ENCODE measurements at regions not wholly inside any gene's neighbourhood (a gene's known extent, or its start where the extent isn't known, plus 50 kb on each side); places are given as distances from the start of the nearest gene placed in this dataset.

DNA sequence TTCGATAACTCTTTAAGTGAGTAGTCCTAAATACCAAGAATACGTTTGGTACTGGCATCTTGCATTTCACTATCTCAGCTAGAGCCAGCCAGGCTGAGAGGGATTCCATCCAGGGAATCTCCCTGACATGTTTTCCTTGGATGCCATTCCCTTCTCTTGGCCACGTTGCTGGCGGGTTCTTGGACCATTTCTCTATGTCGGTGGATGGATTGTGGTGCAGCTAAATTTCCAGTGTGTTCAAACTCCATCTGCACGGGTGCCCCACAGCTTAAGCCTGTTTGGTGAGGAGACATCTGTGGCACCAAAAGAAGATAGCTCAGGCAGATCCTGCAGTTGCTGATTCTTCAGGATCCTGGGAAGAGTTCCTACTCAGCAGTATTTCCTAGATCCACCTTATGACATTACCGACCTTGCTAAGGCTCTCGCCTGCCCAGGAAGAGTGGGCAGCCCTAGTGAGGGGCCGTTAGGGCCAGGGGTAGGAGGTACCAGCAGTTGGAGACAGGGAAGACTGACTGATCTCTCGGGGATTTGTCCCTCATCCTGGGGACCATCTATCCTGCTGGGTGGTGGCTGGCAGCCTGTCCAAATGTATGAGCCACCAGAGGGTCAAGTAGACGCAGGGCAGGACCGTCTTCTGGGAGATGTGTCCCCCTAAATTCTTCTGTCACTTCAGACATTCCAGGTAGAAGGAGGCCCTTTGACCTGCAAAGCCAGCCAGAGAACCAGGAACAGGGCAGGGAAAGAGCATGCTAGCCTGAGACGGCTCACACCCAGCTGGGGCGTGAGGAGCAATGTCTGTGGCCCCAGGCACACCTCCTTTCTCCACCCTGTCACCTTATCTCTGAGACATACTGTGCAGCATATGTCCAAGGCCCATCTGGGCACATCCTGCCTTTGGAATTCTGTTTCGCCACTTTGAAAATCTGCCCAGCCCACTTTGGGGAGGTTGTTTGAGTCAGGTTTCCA, 72.6 kb upstream of the CAPRIN2 start:
- no peak for DNase-seq

DNA sequence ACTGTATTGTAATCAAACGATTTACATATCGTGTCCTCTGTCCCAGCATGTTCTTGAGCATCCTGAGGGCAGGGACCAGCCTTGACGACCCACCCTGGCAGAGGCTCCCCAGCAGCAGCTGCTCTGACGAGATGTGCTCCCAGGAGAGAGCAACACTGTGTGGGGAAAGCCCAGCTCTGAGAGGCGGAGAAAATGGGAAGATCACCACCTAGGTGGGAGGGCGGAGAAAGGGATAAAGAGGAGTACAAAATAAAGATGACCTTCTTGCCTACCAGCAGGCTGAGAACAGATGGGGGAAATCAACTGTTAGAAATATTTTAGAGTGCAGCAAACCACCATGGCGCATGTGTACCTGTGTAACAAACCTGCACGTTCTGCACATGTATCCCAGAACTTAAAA, 71.5 kb upstream of the CAPRIN2 start:
- no peak for DNase-seq

DNA sequence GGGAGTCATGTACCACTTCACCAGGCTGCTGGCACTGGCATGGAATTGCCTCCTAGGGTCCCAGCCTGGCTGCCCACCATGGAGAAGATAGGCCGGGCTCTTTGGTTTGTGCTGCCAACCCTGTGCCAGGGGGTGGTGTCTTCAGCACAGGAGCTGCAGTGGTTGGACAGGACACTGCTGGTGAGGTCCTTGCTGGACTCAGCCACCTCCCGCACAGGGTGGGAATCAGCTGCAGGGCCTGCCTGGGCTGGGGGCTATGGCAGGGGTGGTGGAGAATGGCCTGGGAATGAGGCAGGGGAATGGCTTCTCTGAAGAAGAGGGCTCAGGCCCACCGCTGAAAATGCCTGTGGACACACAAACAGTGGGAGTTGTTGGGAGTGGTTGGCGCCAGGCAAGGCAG, 70.6 kb upstream of the CAPRIN2 start:
- no peak for DNase-seq

DNA sequence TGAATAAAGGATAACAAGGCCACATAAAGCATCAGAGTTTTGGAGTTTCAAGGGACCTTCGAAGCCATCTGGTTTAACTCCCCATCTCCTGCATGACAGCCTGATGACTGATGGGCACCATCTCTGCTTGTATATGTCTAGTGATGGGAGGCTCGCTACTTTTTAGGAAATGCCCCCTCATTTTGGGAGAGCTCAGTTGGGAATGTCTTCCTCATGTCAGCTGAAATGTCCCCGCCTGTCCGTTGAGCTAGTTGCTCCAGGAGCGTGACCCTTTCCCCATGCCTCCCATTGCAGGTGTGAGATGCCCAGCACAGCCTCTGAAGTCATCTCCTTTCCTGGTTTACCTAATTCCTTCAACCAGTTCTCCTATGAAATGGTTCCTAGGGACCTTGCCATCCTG, 69.6 kb upstream of the CAPRIN2 start:
- no peak for DNase-seq

DNA sequence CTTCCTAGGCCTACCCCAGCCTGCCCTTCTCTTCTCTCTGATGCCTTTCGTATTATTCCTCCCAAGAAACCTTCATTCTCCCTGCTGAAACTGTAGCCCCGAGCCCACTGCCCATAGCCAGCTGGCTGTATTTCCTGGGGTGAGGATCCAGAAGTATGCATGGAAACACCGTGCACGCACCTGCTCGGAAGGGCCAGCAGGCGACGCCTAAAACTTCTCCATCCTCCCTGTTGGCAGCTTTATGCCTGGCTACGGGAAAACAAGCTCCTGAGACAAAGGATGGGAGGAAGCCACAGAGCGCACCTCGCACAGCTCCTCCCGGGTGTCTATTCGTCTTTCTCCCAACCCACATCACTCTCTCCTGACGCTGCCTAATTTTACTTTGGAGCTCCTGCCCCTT, 69.0 kb upstream of the CAPRIN2 start:
- DNase-seq = no peak

DNA sequence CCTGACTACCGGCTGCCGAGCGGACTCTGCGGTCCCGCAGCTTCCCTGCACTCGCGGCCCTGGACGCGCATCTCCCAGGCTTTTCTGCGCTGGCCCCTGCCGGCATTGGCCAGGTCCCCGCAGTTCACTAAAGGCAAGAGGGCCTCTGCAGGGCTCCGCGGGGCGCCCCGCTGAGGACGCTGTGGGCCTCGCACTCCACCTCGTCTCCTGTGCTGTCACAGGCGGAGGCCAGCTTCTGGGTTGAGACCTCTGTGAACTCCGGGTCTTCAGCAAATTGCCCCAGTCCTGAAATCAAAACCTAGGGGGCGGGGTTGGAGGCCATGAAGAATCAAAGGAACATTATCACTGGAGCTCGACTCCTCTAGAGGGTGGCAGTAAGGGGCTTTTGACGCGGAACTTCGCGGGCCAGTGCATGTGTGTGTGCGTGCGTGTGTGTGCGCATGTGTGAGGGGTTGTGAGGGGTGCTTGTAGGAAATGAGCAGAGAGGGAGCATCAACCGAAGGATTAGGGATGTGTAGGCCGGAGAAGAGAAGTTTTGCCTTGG, 68.5 kb upstream of the CAPRIN2 start:
- peak; percentile 10 for DNase-seq

DNA sequence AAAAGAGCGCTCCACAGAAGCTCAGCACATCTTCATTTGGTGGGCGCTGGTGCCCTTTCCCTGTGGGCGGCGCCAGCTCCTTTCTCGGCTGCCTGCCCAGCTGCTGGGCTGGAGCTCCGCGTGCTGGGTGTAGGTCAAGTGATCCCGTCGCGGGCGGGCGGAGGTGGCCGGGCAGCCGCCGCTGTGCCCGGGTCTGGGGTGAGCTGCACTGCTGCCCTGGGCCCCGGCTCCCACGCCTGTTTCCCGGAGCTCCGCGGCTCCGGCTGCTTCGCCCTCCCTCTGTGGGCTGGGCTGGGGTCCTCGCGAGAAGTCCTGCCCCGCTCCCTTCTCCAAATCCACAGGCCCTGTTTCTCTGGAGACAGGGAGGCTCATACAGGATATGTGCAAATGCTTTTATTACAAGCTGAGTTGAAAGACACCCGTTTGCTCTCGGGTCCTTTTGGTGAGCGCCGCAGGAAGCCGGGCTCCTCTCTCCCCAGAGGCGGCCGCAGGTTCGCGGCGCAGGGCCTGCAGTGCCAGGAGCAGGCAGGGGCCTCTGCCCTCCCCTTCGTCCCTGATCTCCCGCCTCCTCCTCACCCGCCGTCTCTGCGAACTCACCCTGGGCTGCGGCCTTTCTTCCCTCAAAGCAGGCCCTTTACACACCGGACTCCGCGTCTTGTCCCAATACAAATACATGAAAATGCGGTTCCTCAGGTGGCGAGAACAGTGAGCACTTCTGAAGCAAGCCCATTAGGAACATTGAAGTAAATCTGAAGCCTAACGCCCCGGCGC, 67.8 kb upstream of the CAPRIN2 start:
- peak; percentile 42 for DNase-seq

DNA sequence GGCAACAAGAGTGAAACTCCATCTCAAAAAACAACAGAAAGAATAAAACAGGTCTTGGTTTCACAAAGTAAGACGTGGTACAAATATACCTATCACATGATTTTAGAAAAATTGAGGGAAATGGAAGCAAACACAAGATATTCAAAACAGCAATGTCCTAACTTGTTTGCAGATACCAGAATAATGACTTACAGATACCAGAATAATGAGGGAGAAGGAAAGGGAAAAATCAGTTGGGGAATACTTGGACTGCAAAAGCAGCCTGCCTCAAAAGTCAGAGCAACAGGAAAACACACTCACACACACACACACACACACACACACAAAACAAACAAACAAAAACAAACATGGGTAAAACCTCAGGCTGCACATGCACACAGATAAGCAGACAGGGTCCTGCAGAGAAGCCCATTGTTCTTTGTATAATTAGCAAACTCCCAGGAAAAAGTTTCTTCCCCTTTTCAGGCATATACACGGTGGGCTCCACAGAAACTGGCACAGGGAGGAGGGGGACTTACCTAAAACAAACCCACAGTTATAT, 65.7 kb upstream of the CAPRIN2 start:
- DNase-seq = no peak

DNA sequence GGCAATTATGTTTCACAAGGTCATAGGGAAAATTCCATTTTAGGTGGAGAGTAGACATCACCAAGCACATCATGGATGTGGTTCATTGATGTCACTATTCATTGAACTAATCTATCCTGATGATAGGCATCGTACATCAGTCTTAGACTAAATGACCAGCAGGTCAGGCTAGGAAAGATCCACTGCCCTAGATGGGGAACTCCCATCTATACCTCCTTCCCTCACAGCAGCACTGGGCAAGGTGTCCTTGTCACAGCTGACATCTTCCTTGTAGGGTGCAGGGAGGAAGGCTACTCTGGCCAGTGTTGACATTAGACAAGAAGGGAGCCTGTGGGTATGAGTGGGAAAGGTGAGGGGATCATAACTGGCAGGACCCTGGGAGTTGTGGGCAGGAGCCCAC, 63.8 kb upstream of the CAPRIN2 start:
- DNase-seq = no peak

DNA sequence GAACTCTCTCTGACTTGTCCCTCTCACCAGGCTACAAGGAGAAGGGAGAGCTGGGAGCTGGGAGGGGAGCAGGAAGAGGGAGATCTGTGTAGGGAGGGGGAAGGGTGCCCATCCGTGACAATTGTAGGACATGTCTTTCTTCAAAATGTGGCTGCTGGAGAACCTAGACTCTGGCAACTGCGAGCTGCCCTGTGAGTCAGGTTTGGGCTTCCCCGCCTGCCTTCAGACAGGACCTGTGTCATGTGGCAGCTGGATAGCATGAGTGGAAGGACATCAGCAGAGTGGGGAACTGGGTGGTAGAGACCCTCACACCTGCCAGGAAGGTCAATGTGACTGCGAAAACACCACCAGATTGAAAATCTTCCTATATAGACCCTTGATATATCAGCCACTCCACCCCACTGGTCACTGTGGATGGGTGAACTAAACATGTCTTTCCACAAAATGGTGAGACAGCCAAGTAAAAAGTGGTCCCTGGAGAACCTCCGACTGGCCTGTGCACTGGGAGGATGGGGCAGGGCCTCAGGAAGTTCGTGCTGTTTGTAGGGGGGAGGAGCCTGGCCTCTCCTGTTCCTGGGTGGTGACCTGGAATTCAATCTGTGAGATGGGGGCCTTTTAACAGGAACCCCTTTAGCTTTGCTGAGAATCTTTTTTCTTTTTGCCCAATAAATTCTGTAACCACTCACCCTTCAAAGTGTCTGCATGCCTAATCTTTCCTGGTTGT, 62.2 kb upstream of the CAPRIN2 start:
- no peak for DNase-seq

DNA sequence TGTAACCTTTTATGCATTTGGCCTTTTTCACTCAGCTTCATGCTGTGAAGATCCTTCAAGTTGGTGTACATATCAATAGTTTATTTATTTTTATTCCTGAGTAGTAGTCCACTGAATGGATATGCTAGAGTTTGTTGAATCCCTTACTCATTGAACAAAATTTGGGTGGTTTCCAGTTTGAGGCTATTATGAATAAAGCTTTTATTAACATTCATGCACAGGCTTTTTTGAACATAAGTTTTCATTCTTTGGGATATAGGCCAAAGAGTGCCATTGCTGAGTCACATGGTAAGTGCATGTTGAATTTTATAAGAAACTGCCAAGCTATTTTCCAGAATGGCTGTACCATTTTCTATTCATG, 59.5 kb upstream of the CAPRIN2 start:
- no peak for DNase-seq

DNA sequence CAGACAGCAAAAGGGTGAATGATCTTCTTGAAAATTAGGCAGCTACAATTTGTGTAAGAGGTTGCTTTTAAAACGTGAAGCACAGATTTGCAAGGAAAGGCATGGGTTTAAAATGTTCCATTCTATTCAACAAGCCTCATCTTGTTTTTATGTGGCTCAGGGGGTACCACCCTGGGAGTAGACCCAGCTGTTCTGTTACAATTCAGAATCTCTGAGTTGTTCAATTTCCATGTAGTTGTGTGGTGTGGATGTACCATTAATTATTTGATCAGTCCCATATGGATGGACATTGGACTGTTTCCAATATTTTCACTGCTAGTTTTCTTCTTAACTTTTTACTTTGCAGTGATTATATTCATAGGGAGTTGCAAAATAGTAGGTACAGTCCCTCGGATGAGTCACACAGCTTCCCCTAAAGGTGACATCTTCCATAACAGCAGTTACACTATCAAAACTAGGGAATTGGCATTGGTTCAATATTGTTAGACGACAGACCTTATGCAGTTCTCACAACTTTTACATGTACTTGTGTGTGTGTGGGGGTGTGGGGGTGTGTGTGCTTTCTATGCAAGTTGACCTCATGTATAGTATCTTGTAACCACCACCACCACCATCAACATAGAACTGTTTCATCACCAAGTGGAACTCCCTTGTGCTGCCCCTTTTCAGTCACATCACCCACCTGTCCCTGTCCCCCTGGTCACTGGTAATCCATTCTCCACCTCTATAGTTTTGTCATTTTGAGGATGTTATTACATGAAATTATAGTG, 59.0 kb upstream of the CAPRIN2 start:
- DNase-seq = no peak

DNA sequence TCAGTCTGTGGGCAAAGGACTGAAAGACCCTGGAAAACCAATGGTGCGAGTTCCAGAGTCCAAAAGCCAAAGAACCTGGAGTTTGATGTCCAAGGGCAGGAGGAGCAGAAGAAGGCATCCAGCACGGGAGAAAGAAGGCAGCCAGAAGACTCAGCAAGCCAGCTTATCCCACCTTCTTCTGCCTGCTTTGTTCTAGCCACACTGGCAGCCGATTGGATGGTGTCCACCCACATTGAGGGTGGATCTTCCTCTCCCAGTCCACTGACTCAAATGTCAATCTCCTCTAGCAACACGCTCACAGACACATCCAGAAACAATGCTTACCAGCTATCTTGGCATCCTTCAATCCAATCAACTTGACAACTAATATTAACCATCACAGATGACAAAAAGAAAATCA, 57.2 kb upstream of the CAPRIN2 start:
- no peak for DNase-seq

DNA sequence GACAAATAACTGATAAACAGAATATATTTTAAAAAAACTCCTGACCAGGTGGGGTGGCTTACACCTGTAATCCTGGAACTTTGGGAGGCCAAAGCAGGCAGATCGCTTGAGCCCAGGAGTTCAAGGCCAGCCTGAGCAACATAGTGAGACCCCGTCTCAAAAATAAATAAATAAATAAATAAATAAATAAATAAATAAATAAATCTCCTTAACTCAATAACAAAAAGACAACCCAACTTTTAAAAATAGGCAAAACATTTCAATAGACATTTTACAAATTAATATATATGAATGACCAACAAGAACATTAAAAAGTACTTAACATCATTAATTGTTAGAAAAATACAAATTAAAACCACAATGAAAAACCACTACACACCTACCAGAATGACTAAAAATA, 56.2 kb upstream of the CAPRIN2 start:
- DNase-seq = no peak

DNA sequence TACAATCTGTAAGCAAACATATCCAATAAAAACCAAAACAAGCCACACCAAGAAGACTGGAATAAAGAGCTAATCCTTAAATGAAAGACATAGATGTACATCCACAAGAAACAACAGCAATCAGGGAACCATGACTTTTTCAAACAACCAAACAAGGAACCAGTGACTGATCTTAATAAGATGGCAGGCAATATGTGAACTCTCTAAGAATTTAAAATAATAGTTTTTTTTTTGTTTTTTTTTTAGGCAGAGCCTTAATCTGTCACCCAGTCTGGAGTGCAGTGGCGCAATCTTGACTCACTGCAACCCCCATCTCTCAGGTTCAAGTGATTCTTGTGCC, 52.9 kb upstream of the CAPRIN2 start:
- DNase-seq = no peak

DNA sequence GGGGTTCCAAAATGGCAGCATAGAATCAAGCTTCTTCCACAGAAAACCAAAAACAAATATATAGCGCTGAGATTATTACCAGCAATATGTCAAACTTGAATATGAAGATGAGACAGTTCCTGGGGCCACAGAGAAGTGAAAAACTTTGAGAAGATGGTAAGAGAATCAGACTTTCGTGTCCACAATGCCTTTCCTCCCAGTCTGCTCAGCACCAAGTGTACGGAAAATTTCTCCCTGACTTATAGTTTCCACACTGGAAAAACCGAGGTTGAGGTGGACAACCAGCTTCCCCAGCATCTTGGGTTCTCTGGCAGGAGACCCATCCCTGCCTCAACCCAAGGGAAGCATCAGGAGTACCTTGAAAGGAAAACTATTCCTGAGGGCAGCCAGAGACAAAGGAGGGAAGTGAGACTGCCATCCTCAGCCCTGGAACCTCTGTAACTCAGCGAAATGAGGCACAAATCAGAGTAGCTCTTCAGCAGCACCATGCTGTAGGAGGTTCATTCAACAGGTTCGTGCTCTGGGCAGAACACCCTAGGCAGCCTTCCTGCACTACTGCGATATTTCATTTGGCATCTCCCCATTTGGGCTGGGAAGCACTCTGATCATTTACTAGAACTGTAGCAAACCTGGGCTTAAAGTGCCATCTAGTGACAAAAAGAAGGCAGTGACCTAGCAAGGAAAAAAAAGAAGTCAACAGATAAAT, 52.4 kb upstream of the CAPRIN2 start:
- DNase-seq = peak; percentile 77

DNA sequence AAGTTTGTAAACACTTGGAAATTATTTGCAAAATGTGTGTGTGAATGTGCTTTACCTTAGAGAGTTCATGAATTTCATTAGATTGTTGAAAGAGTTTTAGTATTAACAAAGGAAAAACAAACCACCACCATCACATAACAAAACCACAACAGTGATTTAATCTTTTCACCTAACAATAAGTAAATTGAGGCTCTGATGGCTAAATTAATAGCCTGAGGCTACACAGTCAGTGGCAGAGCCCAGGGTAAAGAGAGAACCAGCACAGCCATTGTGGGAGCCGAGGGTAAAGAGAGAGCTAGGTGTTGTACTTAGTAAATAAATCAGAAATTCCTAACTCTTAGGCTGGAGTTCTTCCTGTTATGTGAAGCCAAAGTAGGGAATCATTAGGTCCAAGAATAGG, 51.2 kb upstream of the CAPRIN2 start:
- no peak for DNase-seq
